DOHH2 (cell line): ENCODE measurements at regions not wholly inside any gene's neighbourhood (a gene's known extent, or its start where the extent isn't known, plus 50 kb on each side); places are given as distances from the start of the nearest gene placed in this dataset.

Experiments used
- H3F3A ChIP-seq: fragments of 200-600 bp; sonication (generic), shearing (Covaris generic); 2 replicates; pipeline ENCODE4 v1.6.0; 2016; ENCODE audit warnings: antibody characterized with exemption, mild to moderate bottlenecking; ENCODE audit not compliant: control insufficient read depth, insufficient read depth
- H3K27ac ChIP-seq: fragments of 200-600 bp; sonication (generic); 2 replicates; pipeline ENCODE4 v1.5.1; 2014; ENCODE audit warnings: low read depth, mild to moderate bottlenecking, low read length, moderate library complexity
- H3K27me3 ChIP-seq: fragments of 200-600 bp; sonication (generic); 2 replicates; pipeline ENCODE4 v1.6.1; 2014; ENCODE audit warnings: mild to moderate bottlenecking, low read length, mixed read lengths; ENCODE audit not compliant: control insufficient read depth
- H3K36me3 ChIP-seq: fragments of 200-600 bp; sonication (generic); 2 replicates; pipeline ENCODE4 v1.6.1; 2014; ENCODE audit warnings: mild to moderate bottlenecking, low read length, moderate library complexity, mixed read lengths; ENCODE audit not compliant: control insufficient read depth
- H3K4me1 ChIP-seq: fragments of 200-600 bp; sonication (generic); 2 replicates; pipeline ENCODE4 v1.6.1; 2014; ENCODE audit warnings: mild to moderate bottlenecking, low read length, mixed read lengths; ENCODE audit not compliant: control insufficient read depth
- H3K4me2 ChIP-seq: fragments of 200-600 bp; sonication (generic); 2 replicates; pipeline ENCODE4 v1.6.0; 2014; ENCODE audit warnings: mild to moderate bottlenecking, low read length, moderate library complexity
- H3K4me3 ChIP-seq: fragments of 200-600 bp; sonication (generic); 2 replicates; pipeline ENCODE4 v1.5.1; 2014; ENCODE audit warnings: mild to moderate bottlenecking, low read length, mixed read lengths
- H3K79me2 ChIP-seq: fragments of 200-600 bp; sonication (generic); 2 replicates; pipeline ENCODE4 v1.6.1; 2014; ENCODE audit warnings: mild to moderate bottlenecking, low read length, mixed read lengths; ENCODE audit not compliant: control insufficient read depth
- H3K9me2 ChIP-seq: fragments of 200-600 bp; sonication (generic); replicated peaks from 2 replicates; pipeline ENCODE4 v1.6.1; 2014; ENCODE audit warnings: mild to moderate bottlenecking, low read length, mixed read lengths; ENCODE audit not compliant: control insufficient read depth
- H3K9me3 ChIP-seq: fragments of 200-600 bp; sonication (generic); 2 replicates; pipeline ENCODE4 v1.6.1; 2014; ENCODE audit warnings: antibody characterized with exemption, low read length, mixed read lengths; ENCODE audit not compliant: control insufficient read depth, insufficient read depth
- H4K20me1 ChIP-seq: fragments of 200-600 bp; sonication (generic); 2 replicates; pipeline ENCODE4 v1.6.0; 2014; ENCODE audit warnings: low read depth, mild to moderate bottlenecking, antibody characterized with exemption, low read length, moderate library complexity; ENCODE audit not compliant: control insufficient read depth, insufficient read depth
- EZH2phosphoT487 ChIP-seq: fragments of 200-600 bp; sonication (generic); IDR thresholded peaks from 2 replicates; pipeline ENCODE4 v1.6.1; 2017; ENCODE audit warnings: borderline replicate concordance, mild to moderate bottlenecking, antibody characterized with exemption, low read length, moderate library complexity, mixed read lengths
- TF ChIP-seq, protein P1 (sequence below): fragments of 200-600 bp; sonication (generic); IDR thresholded peaks from one replicate; pipeline ENCODE4 v1.5.1; 2014; ENCODE audit warnings: antibody characterized with exemption, mild to moderate bottlenecking, low read depth, low read length; ENCODE audit not compliant: poor library complexity, severe bottlenecking

DNA sequence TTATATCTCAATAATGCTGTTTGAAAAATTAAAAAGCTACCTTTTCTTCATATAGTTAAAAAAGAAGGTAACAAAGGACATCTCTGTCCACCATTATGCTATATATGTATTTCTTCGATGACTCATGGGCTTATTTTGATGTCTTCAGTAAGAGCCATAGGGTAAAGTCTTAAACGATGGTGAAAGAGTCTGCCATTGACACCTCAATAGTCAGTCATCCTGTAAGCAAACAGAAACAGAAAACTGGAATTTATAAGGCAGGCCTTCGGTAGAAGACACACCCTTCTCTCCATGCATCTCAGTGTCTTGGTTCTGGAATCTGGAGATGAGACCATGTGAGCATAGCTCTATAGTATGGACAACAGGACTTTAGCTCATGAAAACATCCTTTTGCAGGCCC lies 87.0 kb upstream of the ZNF462 start:
- no peaks in the 10 kb centered on the region for H3K9me3 ChIP-seq
- H3K36me3 ChIP-seq: no peaks in the 10 kb centered on the region

DNA sequence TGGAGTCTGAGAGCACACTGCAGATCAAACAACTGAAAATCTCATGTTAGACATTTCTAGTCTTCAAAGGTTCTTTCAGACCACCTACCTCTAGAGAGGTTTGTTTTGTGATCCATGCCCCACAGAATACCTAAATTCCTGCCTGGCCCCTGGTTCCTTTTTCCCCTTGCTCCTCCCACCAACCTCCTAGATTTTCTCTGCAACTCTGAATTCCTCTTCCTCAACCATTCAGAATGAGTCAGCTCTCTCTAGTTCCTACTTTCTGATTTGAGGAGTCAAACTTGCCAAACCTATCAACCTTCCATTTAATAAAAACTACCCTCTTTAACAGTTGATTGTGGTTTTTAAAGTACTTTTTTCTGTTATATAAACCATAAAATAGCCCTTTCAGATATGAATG lies 83.2 kb upstream of the ZNF462 start:
- Histone ChIP-seq H3K9me2 (no peaks in the 10 kb centered on the region), H3K27ac (no peak overlapping the region), H3F3A (no peaks in the 10 kb centered on the region), H3K36me3 (no peaks in the 10 kb centered on the region), H3K4me1 (no peaks in the 10 kb centered on the region), H3K9me3 (no peaks in the 10 kb centered on the region), H3K27me3 (no peaks in the 10 kb centered on the region), H3K4me3 (no peak overlapping the region), H4K20me1 (no peaks in the 10 kb centered on the region), H3K79me2 (no peaks in the 10 kb centered on the region), H3K4me2 (no peak overlapping the region)
- TF ChIP-seq, protein P1, sequence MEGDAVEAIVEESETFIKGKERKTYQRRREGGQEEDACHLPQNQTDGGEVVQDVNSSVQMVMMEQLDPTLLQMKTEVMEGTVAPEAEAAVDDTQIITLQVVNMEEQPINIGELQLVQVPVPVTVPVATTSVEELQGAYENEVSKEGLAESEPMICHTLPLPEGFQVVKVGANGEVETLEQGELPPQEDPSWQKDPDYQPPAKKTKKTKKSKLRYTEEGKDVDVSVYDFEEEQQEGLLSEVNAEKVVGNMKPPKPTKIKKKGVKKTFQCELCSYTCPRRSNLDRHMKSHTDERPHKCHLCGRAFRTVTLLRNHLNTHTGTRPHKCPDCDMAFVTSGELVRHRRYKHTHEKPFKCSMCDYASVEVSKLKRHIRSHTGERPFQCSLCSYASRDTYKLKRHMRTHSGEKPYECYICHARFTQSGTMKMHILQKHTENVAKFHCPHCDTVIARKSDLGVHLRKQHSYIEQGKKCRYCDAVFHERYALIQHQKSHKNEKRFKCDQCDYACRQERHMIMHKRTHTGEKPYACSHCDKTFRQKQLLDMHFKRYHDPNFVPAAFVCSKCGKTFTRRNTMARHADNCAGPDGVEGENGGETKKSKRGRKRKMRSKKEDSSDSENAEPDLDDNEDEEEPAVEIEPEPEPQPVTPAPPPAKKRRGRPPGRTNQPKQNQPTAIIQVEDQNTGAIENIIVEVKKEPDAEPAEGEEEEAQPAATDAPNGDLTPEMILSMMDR: no peak
- TF ChIP-seq EZH2phosphoT487: no peak

More for the DNA sequence above, 87.0 kb upstream of the ZNF462 start:
- Histone ChIP-seq H3K4me1 (no peaks in the 10 kb centered on the region), H3K4me3 (no peak overlapping the region), H3K79me2 (no peaks in the 10 kb centered on the region), H3F3A (no peaks in the 10 kb centered on the region), H4K20me1 (no peaks in the 10 kb centered on the region), H3K4me2 (no peak overlapping the region), H3K9me2 (no peaks in the 10 kb centered on the region), H3K27me3 (no peaks in the 10 kb centered on the region), H3K27ac (no peak overlapping the region)
- TF ChIP-seq EZH2phosphoT487: no peak
- TF ChIP-seq, protein P1: no peak

DNA sequence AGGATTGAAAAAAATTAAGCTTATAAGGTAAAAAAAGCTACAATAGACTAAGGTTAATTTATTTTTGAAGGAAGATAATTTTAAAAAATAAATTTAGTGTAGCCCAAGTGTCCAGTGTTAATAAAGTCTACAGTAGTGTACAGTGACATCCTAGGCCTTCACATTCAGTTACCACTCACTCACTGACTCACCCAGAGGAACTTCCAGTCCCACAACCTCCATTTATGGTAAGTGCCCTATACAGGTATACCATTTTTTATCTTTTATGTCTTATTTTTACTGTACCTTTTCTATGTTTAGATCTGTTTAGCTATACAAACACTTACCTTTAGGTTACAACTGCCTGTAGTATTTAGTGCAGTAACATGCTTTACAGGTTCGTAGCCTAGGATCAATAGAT lies 79.8 kb upstream of the ZNF462 start:
- Histone ChIP-seq H3K27ac (no peak overlapping the region), H3K9me2 (no peaks in the 10 kb centered on the region), H3K27me3 (no peaks in the 10 kb centered on the region), H3K4me2 (no peak overlapping the region), H3F3A (no peaks in the 10 kb centered on the region), H3K4me1 (no peaks in the 10 kb centered on the region), H3K79me2 (no peaks in the 10 kb centered on the region), H3K9me3 (no peaks in the 10 kb centered on the region), H4K20me1 (no peaks in the 10 kb centered on the region), H3K4me3 (no peak overlapping the region), H3K36me3 (no peaks in the 10 kb centered on the region)
- TF ChIP-seq, protein P1: no peak
- no peak for TF ChIP-seq EZH2phosphoT487

DNA sequence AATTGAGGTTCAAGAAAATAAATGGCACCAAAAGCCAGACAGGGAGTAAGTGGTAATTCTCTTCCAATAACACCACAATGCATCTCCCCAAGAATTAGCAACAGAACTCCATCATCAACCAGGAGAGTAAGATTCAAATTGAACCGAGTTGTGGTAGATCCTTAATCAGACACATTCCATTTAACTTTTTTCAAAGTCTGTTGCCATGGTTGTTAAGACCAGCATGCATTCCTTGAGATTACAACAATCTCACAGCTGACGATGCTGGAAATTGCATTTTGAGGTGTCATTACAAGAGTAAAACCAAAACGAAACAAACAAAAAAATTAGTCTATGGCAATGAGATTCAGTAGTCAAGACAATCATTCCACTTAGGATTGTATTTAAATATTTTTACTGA lies 78.9 kb upstream of the ZNF462 start:
- Histone ChIP-seq H3K36me3 (no peaks in the 10 kb centered on the region), H3K79me2 (no peaks in the 10 kb centered on the region), H3K4me2 (no peak overlapping the region)

More for the DNA sequence above, 78.9 kb upstream of the ZNF462 start:
- Histone ChIP-seq H3K27ac (no peak overlapping the region), H3K27me3 (no peaks in the 10 kb centered on the region), H3K4me1 (no peaks in the 10 kb centered on the region), H3K9me3 (no peaks in the 10 kb centered on the region), H3K4me3 (no peak overlapping the region), H3K9me2 (no peaks in the 10 kb centered on the region), H4K20me1 (no peaks in the 10 kb centered on the region), H3F3A (no peaks in the 10 kb centered on the region)
- TF ChIP-seq, protein P1: no peak
- no peak for TF ChIP-seq EZH2phosphoT487
